HAP-1 (cell line): ENCODE measurements at regions not wholly inside any gene's neighbourhood (a gene's known extent, or its start where the extent isn't known, plus 50 kb on each side); places are given as distances from the start of the nearest gene placed in this dataset.

Experiments
- DNase-seq, 2 experiments: peaks; one replicate each; pipeline ENCODE4 v3.0.0-alpha.2; 2016 to 2020; ENCODE audit warnings: low spot score in 2 of 2
- H3K27me3 ChIP-seq: fragments of 250-450 bp; sonication (Bioruptor Pico); 2 replicates; pipeline ENCODE4 v1.5.1; 2020; ENCODE audit warnings: low read depth, mild to moderate bottlenecking, moderate library complexity
- H3K36me3 ChIP-seq: fragments of 250-450 bp; sonication (Bioruptor Pico); replicated peaks from 2 replicates; pipeline ENCODE4 v1.5.1; 2020; ENCODE audit warnings: mild to moderate bottlenecking
- H3K4me1 ChIP-seq: fragments of 250-450 bp; sonication (Bioruptor Pico); 2 replicates; pipeline ENCODE4 v1.5.1; 2020; ENCODE audit warnings: mild to moderate bottlenecking
- H3K4me3 ChIP-seq: fragments of 250-450 bp; sonication (Bioruptor Pico); 2 replicates; pipeline ENCODE4 v1.5.1; 2020; ENCODE audit warnings: mild to moderate bottlenecking, moderate library complexity
- H3K9me3 ChIP-seq: fragments of 250-450 bp; sonication (Bioruptor Pico); 2 replicates; pipeline ENCODE4 v1.5.1; 2020; ENCODE audit warnings: mild to moderate bottlenecking, moderate library complexity
- in situ Hi-C: fragments of 300-500 bp; cut with MboI; formaldehyde crosslinking; loops from 3 replicates; pipeline ENCODE4 v1.14.3; 2020; ENCODE audit warnings: low sequenced_read_pairs, inconsistent platforms, mixed read lengths

GRCh38 chr6:81241126-81242041 lies 511.1 kb downstream of the TENT5A start:
- no peaks in the 10 kb centered on the region for H3K9me3 ChIP-seq
- no peaks in the 10 kb centered on the region for H3K27me3 ChIP-seq
- DNase-seq = no peak
- H3K36me3 ChIP-seq = no peaks in the 10 kb centered on the region
- no peak overlapping the region for H3K4me3 ChIP-seq
- in situ Hi-C loops = no loop called here
- no peaks in the 10 kb centered on the region for H3K4me1 ChIP-seq

GRCh38 chr6:81238390-81238789 lies 514.1 kb downstream of the TENT5A start:
- no peaks in the 10 kb centered on the region for H3K9me3 ChIP-seq
- H3K27me3 ChIP-seq = no peaks in the 10 kb centered on the region
- no peak for DNase-seq
- H3K4me1 ChIP-seq = no peaks in the 10 kb centered on the region
- in situ Hi-C loops = no loop called here
- no peak overlapping the region for H3K4me3 ChIP-seq
- H3K36me3 ChIP-seq = no peaks in the 10 kb centered on the region

GRCh38 chr6:81237226-81237625 lies 515.3 kb downstream of the TENT5A start:
- DNase-seq = no peak
- H3K9me3 ChIP-seq = no peaks in the 10 kb centered on the region
- no peaks in the 10 kb centered on the region for H3K27me3 ChIP-seq
- in situ Hi-C loops = no loop called here
- no peaks in the 10 kb centered on the region for H3K36me3 ChIP-seq
- no peak overlapping the region for H3K4me3 ChIP-seq
- H3K4me1 ChIP-seq = no peaks in the 10 kb centered on the region

GRCh38 chr6:81235512-81235911 lies 517.0 kb downstream of the TENT5A start:
- no peaks in the 10 kb centered on the region for H3K27me3 ChIP-seq
- DNase-seq = no peak
- no peaks in the 10 kb centered on the region for H3K4me1 ChIP-seq
- no peak overlapping the region for H3K4me3 ChIP-seq
- no peaks in the 10 kb centered on the region for H3K9me3 ChIP-seq
- no peaks in the 10 kb centered on the region for H3K36me3 ChIP-seq
- in situ Hi-C loops = no loop called here

GRCh38 chr6:81233990-81234389 lies 518.5 kb downstream of the TENT5A start:
- no peaks in the 10 kb centered on the region for H3K36me3 ChIP-seq
- no peaks in the 10 kb centered on the region for H3K9me3 ChIP-seq
- H3K27me3 ChIP-seq = no peaks in the 10 kb centered on the region
- no peaks in the 10 kb centered on the region for H3K4me1 ChIP-seq
- no peak overlapping the region for H3K4me3 ChIP-seq
- DNase-seq = no peak
- in situ Hi-C loops = no loop called here

GRCh38 chr6:81228912-81229555 lies 523.4 kb downstream of the TENT5A start:
- Histone ChIP-seq H3K4me3 (no peak overlapping the region), H3K27me3 (no peaks in the 10 kb centered on the region), H3K4me1 (no peaks in the 10 kb centered on the region), H3K36me3 (no peaks in the 10 kb centered on the region), H3K9me3 (no peaks in the 10 kb centered on the region)
- DNase-seq = no peak
- in situ Hi-C loops = no loop called here

- Histone ChIP-seq H3K36me3 (no peaks in the 10 kb centered on the region), H3K4me1 (no peaks in the 10 kb centered on the region), H3K27me3 (no peaks in the 10 kb centered on the region), H3K9me3 (no peaks in the 10 kb centered on the region), H3K4me3 (no peak overlapping the region)
- in situ Hi-C loops = no loop called here
- DNase-seq = no peak
Observed at GRCh38 chr6:81226957-81227356, 525.5 kb downstream of the TENT5A start.

- Histone ChIP-seq H3K9me3 (no peaks in the 10 kb centered on the region), H3K27me3 (no peaks in the 10 kb centered on the region), H3K4me1 (no peaks in the 10 kb centered on the region), H3K4me3 (no peak overlapping the region), H3K36me3 (no peaks in the 10 kb centered on the region)
- no peak for DNase-seq
- in situ Hi-C loops = no loop called here
Observed at GRCh38 chr6:81216668-81217067, 535.8 kb downstream of the TENT5A start.

- H3K9me3 ChIP-seq = no peaks in the 10 kb centered on the region
Observed at GRCh38 chr6:81215092-81215432, 537.4 kb downstream of the TENT5A start.

GRCh38 chr6:81214414-81215091 lies 537.9 kb downstream of the TENT5A start:
- DNase-seq = no peak

More at GRCh38 chr6:81215092-81215432, 537.4 kb downstream of the TENT5A start:
- no peak overlapping the region for H3K4me3 ChIP-seq
- H3K4me1 ChIP-seq = no peaks in the 10 kb centered on the region
- DNase-seq = no peak
- no peaks in the 10 kb centered on the region for H3K27me3 ChIP-seq
- H3K36me3 ChIP-seq = no peaks in the 10 kb centered on the region
- in situ Hi-C loops = no loop called here

GRCh38 chr6:81204731-81205130 lies 547.8 kb downstream of the TENT5A start:
- H3K4me3 ChIP-seq = no peak overlapping the region
- no peaks in the 10 kb centered on the region for H3K4me1 ChIP-seq
- H3K27me3 ChIP-seq = no peaks in the 10 kb centered on the region
- no peaks in the 10 kb centered on the region for H3K36me3 ChIP-seq
- in situ Hi-C loops = no loop called here
- no peaks in the 10 kb centered on the region for H3K9me3 ChIP-seq
- no peak for DNase-seq

More at GRCh38 chr6:81214414-81215091, 537.9 kb downstream of the TENT5A start:
- Histone ChIP-seq H3K27me3 (no peaks in the 10 kb centered on the region), H3K4me3 (no peak overlapping the region), H3K36me3 (no peaks in the 10 kb centered on the region), H3K4me1 (no peaks in the 10 kb centered on the region), H3K9me3 (no peaks in the 10 kb centered on the region)
- in situ Hi-C loops = no loop called here

GRCh38 chr6:81194374-81194773 lies 558.1 kb downstream of the TENT5A start:
- Histone ChIP-seq H3K4me1 (no peaks in the 10 kb centered on the region), H3K4me3 (no peak overlapping the region), H3K27me3 (no peaks in the 10 kb centered on the region), H3K9me3 (no peaks in the 10 kb centered on the region), H3K36me3 (no peaks in the 10 kb centered on the region)
- no peak for DNase-seq
- in situ Hi-C loops = no loop called here

- Histone ChIP-seq H3K9me3 (no peaks in the 10 kb centered on the region), H3K4me3 (no peak overlapping the region), H3K27me3 (no peaks in the 10 kb centered on the region; the same call in 1 of the 2 replicates), H3K36me3 (no peaks in the 10 kb centered on the region), H3K4me1 (no peaks in the 10 kb centered on the region)
- no peak for DNase-seq
- in situ Hi-C loops = no loop called here
Observed at GRCh38 chr6:81172056-81172740, 580.3 kb downstream of the TENT5A start.
